Lung (tissue), 11 donors: ENCODE measurements at regions not wholly inside any gene's neighbourhood (a gene's known extent, or its start where the extent isn't known, plus 50 kb on each side); places are given as distances from the start of the nearest gene placed in this dataset.

Experiments used
- ATAC-seq: fragments of 200-7000 bp; cut with Tn5 transposase; one replicate; pipeline ENCODE4 v1.9.1; 2020; ENCODE audit warnings: moderate number of reproducible peaks; ENCODE audit not compliant: insufficient read depth, low FRiP score
- DNase-seq, 3 donors: peaks; one replicate each; pipeline ENCODE4 v3.0.0-alpha.2; 2013 to 2017
- H3K27ac ChIP-seq, 2 donors: one replicate each; pipeline ENCODE4 v1.5.1; 2013; ENCODE audit warnings: mild to moderate bottlenecking in 2 of 2, moderate library complexity in 2 of 2, control low read depth in 1 of 2, inconsistent platforms in 1 of 2, low read depth in 1 of 2, low read length in 1 of 2
- H3K27me3 ChIP-seq, 3 donors: one replicate each; pipeline ENCODE4 v1.5.1; 2013; ENCODE audit warnings: low read length in 2 of 3; ENCODE audit not compliant: control insufficient read depth in 3 of 3, insufficient read depth in 3 of 3
- H3K36me3 ChIP-seq, 4 donors: one replicate each; pipeline ENCODE4 v1.5.1; 2013; ENCODE audit warnings: low read length in 4 of 4, mild to moderate bottlenecking in 1 of 4, moderate library complexity in 1 of 4; ENCODE audit not compliant: control insufficient read depth in 4 of 4, insufficient read depth in 4 of 4
- H3K4me1 ChIP-seq, 5 donors: one replicate each; pipeline ENCODE4 v1.5.1; 2013; ENCODE audit warnings: low read length in 5 of 5, mild to moderate bottlenecking in 2 of 5, moderate library complexity in 1 of 5; ENCODE audit not compliant: control insufficient read depth in 5 of 5, insufficient read depth in 5 of 5
- H3K4me3 ChIP-seq: one replicate; pipeline ENCODE4 v1.5.1; 2013; ENCODE audit warnings: mild to moderate bottlenecking, control low read depth, moderate library complexity
- H3K9ac ChIP-seq, 2 donors: one replicate each; pipeline ENCODE4 v1.5.1; 2013; ENCODE audit warnings: low read length in 2 of 2, control low read depth in 1 of 2; ENCODE audit not compliant: insufficient read depth in 1 of 2
- H3K9me3 ChIP-seq, 4 donors: one replicate each; pipeline ENCODE4 v1.5.1; 2013; ENCODE audit warnings: low read length in 3 of 4, mild to moderate bottlenecking in 1 of 4, moderate library complexity in 1 of 4; ENCODE audit not compliant: control insufficient read depth in 4 of 4, insufficient read depth in 3 of 4
- WGBS, 2 donors: extraction: QIAGEN DNeasy Blood & Tissue Kit; methylation state at CpG; one replicate each; pipeline ENCODE4 v1.1.7; 2013; 5-methylcytosine and 5-hydroxymethylcytosine counted together
- TF ChIP-seq, protein P1 (sequence below): IDR thresholded peaks from 2 replicates; pipeline ENCODE4 v1.5.1; 2012; ENCODE audit warnings: mild to moderate bottlenecking; ENCODE audit errors: control extremely low read depth, extremely low read depth
- donor health status: control.
- donor health status: control.
- donor health status: Bipolar disorder and iron deficiency.
- donor health status: healthy.
- donor health status: DM: yes; HTN: yes; CAD: no.

DNA sequence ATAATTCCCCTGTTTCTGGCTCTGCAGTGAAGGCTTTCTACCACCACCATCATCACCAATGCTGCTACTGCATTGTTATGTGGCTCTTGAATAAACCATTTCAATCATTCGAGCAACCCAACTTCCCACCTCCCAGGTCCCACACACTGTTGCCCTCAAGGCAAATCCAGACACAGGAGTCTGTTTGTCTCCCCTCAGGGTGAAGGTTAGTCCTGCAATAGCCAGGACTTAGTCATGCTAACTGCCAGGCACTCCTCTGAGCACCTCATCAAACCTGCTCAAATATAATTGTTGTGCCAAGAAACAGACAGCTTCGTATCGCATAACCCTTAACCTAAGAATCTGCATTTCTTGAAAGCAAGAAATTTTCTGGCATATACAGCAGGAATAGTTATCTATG, 213.2 kb downstream of the KDR start:
- H3K4me3 ChIP-seq, result no peak overlapping the region

DNA sequence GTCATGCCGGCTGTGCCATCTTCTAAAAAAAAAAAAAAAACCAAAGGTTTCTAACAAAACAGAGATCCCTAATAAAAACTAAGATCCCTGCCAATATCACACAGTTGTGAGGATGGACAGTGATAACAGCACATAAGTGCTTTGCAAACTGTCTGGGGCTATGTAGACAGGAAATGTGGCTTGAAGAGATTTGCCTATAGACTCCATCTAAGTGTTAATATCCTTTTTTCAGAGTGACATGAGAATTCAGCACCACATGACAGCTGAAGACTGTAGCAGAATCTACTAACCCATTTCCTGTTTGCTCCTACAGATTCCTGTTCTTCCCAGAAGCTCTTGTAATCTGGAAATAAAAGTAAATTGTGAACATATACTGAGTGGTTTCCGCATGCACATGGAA, 215.4 kb downstream of the KDR start:
- Histone ChIP-seq H3K9ac (no peak overlapping the region), H3K27ac (no peak overlapping the region), H3K4me1 (peaks cover 0 to 5% (median 0%) of the 10 kb centered on the region in 5 donors), H3K27me3 (no peaks in the 10 kb centered on the region), H3K36me3 (no peaks in the 10 kb centered on the region), H3K9me3 (no peaks in the 10 kb centered on the region), H3K4me3 (no peak overlapping the region)
- no peak for ATAC-seq
- TF ChIP-seq, protein P1, sequence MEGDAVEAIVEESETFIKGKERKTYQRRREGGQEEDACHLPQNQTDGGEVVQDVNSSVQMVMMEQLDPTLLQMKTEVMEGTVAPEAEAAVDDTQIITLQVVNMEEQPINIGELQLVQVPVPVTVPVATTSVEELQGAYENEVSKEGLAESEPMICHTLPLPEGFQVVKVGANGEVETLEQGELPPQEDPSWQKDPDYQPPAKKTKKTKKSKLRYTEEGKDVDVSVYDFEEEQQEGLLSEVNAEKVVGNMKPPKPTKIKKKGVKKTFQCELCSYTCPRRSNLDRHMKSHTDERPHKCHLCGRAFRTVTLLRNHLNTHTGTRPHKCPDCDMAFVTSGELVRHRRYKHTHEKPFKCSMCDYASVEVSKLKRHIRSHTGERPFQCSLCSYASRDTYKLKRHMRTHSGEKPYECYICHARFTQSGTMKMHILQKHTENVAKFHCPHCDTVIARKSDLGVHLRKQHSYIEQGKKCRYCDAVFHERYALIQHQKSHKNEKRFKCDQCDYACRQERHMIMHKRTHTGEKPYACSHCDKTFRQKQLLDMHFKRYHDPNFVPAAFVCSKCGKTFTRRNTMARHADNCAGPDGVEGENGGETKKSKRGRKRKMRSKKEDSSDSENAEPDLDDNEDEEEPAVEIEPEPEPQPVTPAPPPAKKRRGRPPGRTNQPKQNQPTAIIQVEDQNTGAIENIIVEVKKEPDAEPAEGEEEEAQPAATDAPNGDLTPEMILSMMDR, result no peak
- DNase-seq, result peak in 1 of 3 donors; percentile 27
- 54 to 71% methylated on average over 2 of the region's 2 CpGs for WGBS, 2 donors

More for the DNA sequence above, 213.2 kb downstream of the KDR start:
- no peak for ATAC-seq
- H3K27ac ChIP-seq, result no peak overlapping the region
- H3K27me3 ChIP-seq, result no peaks in the 10 kb centered on the region
- no peak overlapping the region for H3K9ac ChIP-seq
- TF ChIP-seq, protein P1, result no peak
- peaks cover 0 to 5% (median 0%) of the 10 kb centered on the region in 5 donors for H3K4me1 ChIP-seq
- no peak for DNase-seq
- WGBS, 2 donors, result 92 to 97% methylated on average over 3 of the region's 3 CpGs
- H3K36me3 ChIP-seq, result no peaks in the 10 kb centered on the region
- H3K9me3 ChIP-seq, result no peaks in the 10 kb centered on the region

DNA sequence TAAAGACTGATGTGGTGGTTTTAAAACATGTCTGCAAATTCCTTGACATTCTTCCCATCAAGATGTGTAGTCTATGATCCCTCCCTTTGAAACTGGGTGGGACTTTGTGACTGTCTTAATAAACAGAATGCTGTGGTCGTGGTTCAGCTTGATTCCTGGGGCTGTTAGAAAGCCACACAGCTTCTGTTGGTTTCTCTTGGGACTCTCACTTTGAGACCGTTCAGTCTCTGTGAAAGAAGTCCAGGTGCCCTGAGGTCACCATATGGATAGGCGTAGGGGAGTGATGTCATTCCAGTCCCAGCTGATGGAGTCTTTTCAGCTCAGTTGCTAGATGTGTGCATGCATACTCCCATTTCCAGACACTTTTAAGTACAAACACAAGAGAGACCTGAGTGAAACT, 216.6 kb downstream of the KDR start:
- Histone ChIP-seq H3K4me1 (peaks cover 0 to 2% (median 0%) of the 10 kb centered on the region in 5 donors), H3K27ac (no peak overlapping the region), H3K9me3 (no peaks in the 10 kb centered on the region), H3K9ac (no peak overlapping the region), H3K27me3 (no peaks in the 10 kb centered on the region), H3K36me3 (no peaks in the 10 kb centered on the region), H3K4me3 (no peak overlapping the region)
- WGBS, 2 donors, result 73 to 75% methylated on average over 3 of the region's 3 CpGs
- TF ChIP-seq, protein P1, result no peak
- ATAC-seq, result no peak
- DNase-seq, result no peak

DNA sequence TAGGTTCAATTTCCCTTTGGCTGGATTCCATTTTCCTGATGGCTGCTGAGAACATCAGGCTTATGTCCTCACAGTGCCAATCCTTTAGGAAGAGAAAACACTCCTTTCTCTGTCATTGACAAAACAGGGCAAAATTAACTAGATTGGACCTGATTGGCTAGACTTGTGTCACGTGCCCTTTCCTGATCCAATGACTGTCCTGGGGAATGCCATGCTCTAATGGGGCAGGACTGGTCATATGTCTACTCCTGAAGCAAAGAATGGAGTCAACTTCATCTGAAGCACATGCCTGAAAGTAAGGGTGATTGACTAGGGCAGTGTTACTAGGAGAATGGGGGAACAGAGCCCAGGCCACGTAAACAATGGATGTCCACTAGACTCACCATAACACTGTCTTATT, 220.4 kb downstream of the KDR start:
- Histone ChIP-seq H3K27me3 (no peaks in the 10 kb centered on the region), H3K27ac (no peak overlapping the region), H3K36me3 (no peaks in the 10 kb centered on the region), H3K9ac (no peak overlapping the region), H3K4me3 (no peak overlapping the region), H3K4me1 (no peaks in the 10 kb centered on the region), H3K9me3 (peaks cover 0 to 1% (median 0%) of the 10 kb centered on the region in 4 donors)
- ATAC-seq (no peak), DNase-seq (peak in 1 of 3 donors; percentile 12)
- WGBS, 2 donors, result 89 to 91% methylated on average over 2 of the region's 2 CpGs
- TF ChIP-seq, protein P1, result no peak
